Hepatocyte (in vitro differentiated cells): ENCODE measurements at regions not wholly inside any gene's neighbourhood (a gene's known extent, or its start where the extent isn't known, plus 50 kb on each side); places are given as distances from the start of the nearest gene placed in this dataset.

ENCODE experiments used
- DNase-seq: peaks from one replicate; pipeline ENCODE4 v3.0.0-alpha.2; 2016; ENCODE audit warnings: low spot score
- H2AFZ ChIP-seq: fragments of 200-600 bp; sonication (generic); 2 replicates; pipeline ENCODE4 v1.6.0; 2016; ENCODE audit warnings: antibody characterized with exemption, mild to moderate bottlenecking
- H3K27ac ChIP-seq: fragments of 200-600 bp; sonication (generic); 2 replicates; pipeline ENCODE4 v1.5.1; 2016; ENCODE audit warnings: mild to moderate bottlenecking
- H3K27me3 ChIP-seq: fragments of 200-600 bp; sonication (generic); 2 replicates; pipeline ENCODE4 v1.6.1; 2016
- H3K36me3 ChIP-seq: fragments of 200-600 bp; sonication (generic); replicated peaks from 2 replicates; pipeline ENCODE4 v1.5.1; 2016; ENCODE audit warnings: low read depth; ENCODE audit not compliant: insufficient read depth
- H3K4me1 ChIP-seq: fragments of 200-600 bp; sonication (generic); 2 replicates; pipeline ENCODE4 v1.5.1; 2016; ENCODE audit warnings: mild to moderate bottlenecking, moderate library complexity; ENCODE audit not compliant: insufficient read depth
- H3K4me2 ChIP-seq: fragments of 200-600 bp; sonication (generic); 2 replicates; pipeline ENCODE4 v1.6.0; 2016
- H3K4me3 ChIP-seq: fragments of 200-600 bp; sonication (generic); 2 replicates; pipeline ENCODE4 v1.5.1; 2016; ENCODE audit warnings: mild to moderate bottlenecking
- H3K79me2 ChIP-seq: fragments of 200-600 bp; sonication (generic); 2 replicates; pipeline ENCODE4 v1.6.0; 2017; ENCODE audit warnings: mild to moderate bottlenecking
- H3K9me2 ChIP-seq: fragments of 200-600 bp; sonication (generic); replicated peaks from 2 replicates; pipeline ENCODE4 v1.6.0; 2017; ENCODE audit warnings: mild to moderate bottlenecking; ENCODE audit not compliant: insufficient read depth
- H3K9me3 ChIP-seq: fragments of 200-600 bp; sonication (generic); 2 replicates; pipeline ENCODE4 v1.5.1; 2016; ENCODE audit warnings: low read depth, mild to moderate bottlenecking
- H4K20me1 ChIP-seq: fragments of 200-600 bp; sonication (generic); 2 replicates; pipeline ENCODE4 v1.6.0; 2016; ENCODE audit warnings: mild to moderate bottlenecking; ENCODE audit not compliant: insufficient read depth, poor library complexity, severe bottlenecking
- EZH2 ChIP-seq: fragments of 200-600 bp; sonication (generic); IDR thresholded peaks from 2 replicates; pipeline ENCODE4 v1.6.1; 2016; ENCODE audit warnings: antibody characterized with exemption, mild to moderate bottlenecking, borderline replicate concordance
- EZH2phosphoT487 ChIP-seq: fragments of 200-600 bp; sonication (generic); IDR thresholded peaks from one replicate; pipeline ENCODE4 v1.6.1; 2018; ENCODE audit warnings: antibody characterized with exemption, mild to moderate bottlenecking, low read depth, moderate library complexity; ENCODE audit not compliant: unreplicated experiment, severe bottlenecking
- WGBS: methylation state at CpG from one replicate; pipeline ENCODE4 v1.1.6; 2016; ENCODE audit warnings: low lambda C conversion rate; ENCODE audit errors: missing lambda C conversion rate; 5-methylcytosine and 5-hydroxymethylcytosine counted together
- TF ChIP-seq, protein P1 (sequence below): fragments of 200-600 bp; sonication (generic); IDR thresholded peaks from 2 replicates; pipeline ENCODE4 v1.5.1; 2016; ENCODE audit warnings: antibody characterized with exemption, mild to moderate bottlenecking; ENCODE audit not compliant: poor library complexity

DNA sequence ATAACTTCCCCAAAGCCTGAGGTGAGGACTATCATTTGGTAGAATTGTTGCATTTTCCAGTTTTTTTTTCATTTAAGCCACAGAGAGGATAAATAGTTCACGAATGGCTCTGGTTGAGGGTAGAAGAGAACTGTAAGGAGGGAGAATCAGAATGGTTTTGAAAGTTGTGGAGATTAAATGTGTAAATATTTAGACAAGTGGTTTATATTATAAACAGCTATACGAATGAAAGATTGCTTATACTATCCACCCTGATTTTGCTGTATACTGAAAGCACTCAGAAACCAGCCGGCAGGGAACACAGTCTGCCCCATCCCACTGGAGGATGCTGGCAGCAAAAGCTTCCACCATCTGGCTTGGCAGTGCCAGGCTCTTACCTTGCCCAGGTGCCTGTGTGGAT, 341.1 kb downstream of the RAPGEF2 start:
- Histone ChIP-seq H3K79me2 (no peaks in the 10 kb centered on the region), H2AFZ (no peak overlapping the region), H3K27me3 (no peaks in the 10 kb centered on the region), H4K20me1 (no peaks in the 10 kb centered on the region), H3K4me1 (peaks cover 6% of the 10 kb centered on the region), H3K36me3 (no peaks in the 10 kb centered on the region), H3K4me2 (no peak overlapping the region), H3K9me2 (no peaks in the 10 kb centered on the region), H3K27ac (no peak overlapping the region), H3K4me3 (no peak overlapping the region), H3K9me3 (no peaks in the 10 kb centered on the region)
- DNase-seq, result no peak
- 56% methylated on average over 3 of the region's 3 CpGs for WGBS
- no peak for TF ChIP-seq EZH2phosphoT487
- no peak for TF ChIP-seq EZH2
- TF ChIP-seq, protein P1, sequence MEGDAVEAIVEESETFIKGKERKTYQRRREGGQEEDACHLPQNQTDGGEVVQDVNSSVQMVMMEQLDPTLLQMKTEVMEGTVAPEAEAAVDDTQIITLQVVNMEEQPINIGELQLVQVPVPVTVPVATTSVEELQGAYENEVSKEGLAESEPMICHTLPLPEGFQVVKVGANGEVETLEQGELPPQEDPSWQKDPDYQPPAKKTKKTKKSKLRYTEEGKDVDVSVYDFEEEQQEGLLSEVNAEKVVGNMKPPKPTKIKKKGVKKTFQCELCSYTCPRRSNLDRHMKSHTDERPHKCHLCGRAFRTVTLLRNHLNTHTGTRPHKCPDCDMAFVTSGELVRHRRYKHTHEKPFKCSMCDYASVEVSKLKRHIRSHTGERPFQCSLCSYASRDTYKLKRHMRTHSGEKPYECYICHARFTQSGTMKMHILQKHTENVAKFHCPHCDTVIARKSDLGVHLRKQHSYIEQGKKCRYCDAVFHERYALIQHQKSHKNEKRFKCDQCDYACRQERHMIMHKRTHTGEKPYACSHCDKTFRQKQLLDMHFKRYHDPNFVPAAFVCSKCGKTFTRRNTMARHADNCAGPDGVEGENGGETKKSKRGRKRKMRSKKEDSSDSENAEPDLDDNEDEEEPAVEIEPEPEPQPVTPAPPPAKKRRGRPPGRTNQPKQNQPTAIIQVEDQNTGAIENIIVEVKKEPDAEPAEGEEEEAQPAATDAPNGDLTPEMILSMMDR, result no peak

DNA sequence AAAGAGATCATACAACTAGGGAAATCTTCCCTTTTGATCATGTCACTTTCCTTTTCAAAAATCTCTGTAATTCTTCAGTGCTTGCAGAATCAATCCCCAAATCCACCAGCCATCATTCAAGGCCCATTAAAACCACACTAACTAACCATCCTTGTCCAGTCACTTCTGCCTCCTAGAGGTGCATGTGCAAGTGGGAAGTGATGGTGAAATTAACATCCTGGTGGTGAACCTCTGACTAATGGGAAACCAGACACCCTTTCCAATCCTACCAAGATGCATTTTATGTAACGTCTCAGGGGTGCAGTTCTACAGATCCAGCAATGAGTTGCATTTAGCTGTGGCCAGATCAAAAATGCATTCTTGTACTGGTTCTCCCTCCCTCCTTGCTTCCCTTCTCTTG, 341.8 kb downstream of the RAPGEF2 start:
- Histone ChIP-seq H3K27ac (no peak overlapping the region), H3K36me3 (no peaks in the 10 kb centered on the region), H3K9me2 (no peaks in the 10 kb centered on the region), H3K4me3 (no peak overlapping the region), H3K4me2 (no peak overlapping the region), H3K79me2 (no peaks in the 10 kb centered on the region), H3K27me3 (no peaks in the 10 kb centered on the region), H4K20me1 (no peaks in the 10 kb centered on the region), H3K4me1 (peaks cover 6% of the 10 kb centered on the region), H3K9me3 (no peaks in the 10 kb centered on the region), H2AFZ (no peak overlapping the region)
- no peak for DNase-seq
- WGBS, result 86% methylated on average over 1 of the region's 1 CpG
- TF ChIP-seq, protein P1, result no peak
- TF ChIP-seq EZH2 (no peak), EZH2phosphoT487 (no peak)

DNA sequence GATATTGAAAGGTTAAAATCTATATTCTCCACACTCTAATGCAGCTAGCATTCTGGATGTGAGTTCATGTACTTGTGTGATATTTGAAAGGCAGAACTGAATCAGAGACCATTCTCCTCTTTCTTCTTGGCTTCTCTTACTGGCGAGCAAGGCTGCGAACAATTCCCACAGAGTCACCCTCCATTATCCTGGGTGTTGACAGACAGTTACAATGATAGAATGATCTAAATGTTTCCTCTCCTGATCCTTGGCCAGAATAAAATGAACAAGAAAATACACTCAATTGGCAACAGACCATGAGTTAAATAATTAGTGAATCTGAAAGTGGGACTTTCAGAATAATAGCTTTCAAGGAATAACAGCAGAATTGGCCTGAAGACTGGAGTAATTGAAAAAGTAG, 342.8 kb downstream of the RAPGEF2 start:
- no peaks in the 10 kb centered on the region for H4K20me1 ChIP-seq
- H3K36me3 ChIP-seq, result no peaks in the 10 kb centered on the region
- H3K79me2 ChIP-seq, result no peaks in the 10 kb centered on the region
- H3K4me3 ChIP-seq, result no peak overlapping the region
- H3K4me2 ChIP-seq, result no peak overlapping the region
- peaks cover 6% of the 10 kb centered on the region for H3K4me1 ChIP-seq
- TF ChIP-seq EZH2phosphoT487 (no peak), EZH2 (no peak)
- TF ChIP-seq, protein P1, result no peak
- no peak for DNase-seq
- H3K9me3 ChIP-seq, result no peaks in the 10 kb centered on the region
- H2AFZ ChIP-seq, result no peak overlapping the region
- no peaks in the 10 kb centered on the region for H3K27me3 ChIP-seq
- H3K9me2 ChIP-seq, result no peaks in the 10 kb centered on the region
- 65% methylated on average over 2 of the region's 2 CpGs for WGBS
- no peak overlapping the region for H3K27ac ChIP-seq
